ENCODE measurements at regions not wholly inside any gene's neighbourhood (a gene's known extent, or its start where the extent isn't known, plus 50 kb on each side); places are given as distances from the start of the nearest gene placed in this dataset.

- Histone ChIP-seq H3K36me3 (ENCODE audit: control insufficient read depth, low read depth, low read length) (no peaks in the 10 kb centered on the region), H3K27me3 (ENCODE audit: control insufficient read depth, insufficient read depth, low read length) (no peaks in the 10 kb centered on the region), H3K4me1 (ENCODE audit: control insufficient read depth, low read depth, low read length) (no peaks in the 10 kb centered on the region), H3K9ac (ENCODE audit: low read length) (no peak overlapping the region), H3K27ac (ENCODE audit: low read length) (no peak overlapping the region), H3K4me3 (ENCODE audit: low read length) (no peak overlapping the region), H3K9me3 (ENCODE audit: control insufficient read depth, low read depth, low read length) (no peaks in the 10 kb centered on the region)
Observed at GRCh38 chr10:91043173-91043910, 122.5 kb upstream of the ANKRD1 start.

- Histone ChIP-seq H3K9ac (ENCODE audit: low read length) (no peak overlapping the region), H3K4me3 (ENCODE audit: low read length) (no peak overlapping the region), H3K27me3 (ENCODE audit: control insufficient read depth, insufficient read depth, low read length) (no peaks in the 10 kb centered on the region), H3K36me3 (ENCODE audit: control insufficient read depth, low read depth, low read length) (no peaks in the 10 kb centered on the region), H3K4me1 (ENCODE audit: control insufficient read depth, low read depth, low read length) (peaks cover 17% of the 10 kb centered on the region), H3K9me3 (ENCODE audit: control insufficient read depth, low read depth, low read length) (no peaks in the 10 kb centered on the region), H3K27ac (ENCODE audit: low read length) (no peak overlapping the region)
Observed at GRCh38 chr10:91046869-91047268, 126.0 kb upstream of the ANKRD1 start.

GRCh38 chr10:91048380-91048779 is 127.5 kb upstream of the ANKRD1 start:
- Histone ChIP-seq H3K4me1 (ENCODE audit: control insufficient read depth, low read depth, low read length) (peaks cover 17% of the 10 kb centered on the region), H3K4me3 (ENCODE audit: low read length) (no peak overlapping the region), H3K27ac (ENCODE audit: low read length) (no peak overlapping the region), H3K9me3 (ENCODE audit: control insufficient read depth, low read depth, low read length) (no peaks in the 10 kb centered on the region), H3K36me3 (ENCODE audit: control insufficient read depth, low read depth, low read length) (no peaks in the 10 kb centered on the region), H3K9ac (ENCODE audit: low read length) (no peak overlapping the region), H3K27me3 (ENCODE audit: control insufficient read depth, insufficient read depth, low read length) (no peaks in the 10 kb centered on the region)

- H3K27ac ChIP-seq (ENCODE audit: low read length) = no peak overlapping the region
- peaks cover 17% of the 10 kb centered on the region for H3K4me1 ChIP-seq (ENCODE audit: control insufficient read depth, low read depth, low read length)
- no peaks in the 10 kb centered on the region for H3K36me3 ChIP-seq (ENCODE audit: control insufficient read depth, low read depth, low read length)
- no peak overlapping the region for H3K9ac ChIP-seq (ENCODE audit: low read length)
- no peaks in the 10 kb centered on the region for H3K27me3 ChIP-seq (ENCODE audit: control insufficient read depth, insufficient read depth, low read length)
- H3K4me3 ChIP-seq (ENCODE audit: low read length) = no peak overlapping the region
- no peaks in the 10 kb centered on the region for H3K9me3 ChIP-seq (ENCODE audit: control insufficient read depth, low read depth, low read length)
Observed at GRCh38 chr10:91049296-91049987, 128.6 kb upstream of the ANKRD1 start.

- Histone ChIP-seq H3K36me3 (ENCODE audit: control insufficient read depth, low read depth, low read length) (no peaks in the 10 kb centered on the region), H3K27me3 (ENCODE audit: control insufficient read depth, insufficient read depth, low read length) (no peaks in the 10 kb centered on the region), H3K4me1 (ENCODE audit: control insufficient read depth, low read depth, low read length) (peaks cover 17% of the 10 kb centered on the region), H3K27ac (ENCODE audit: low read length) (no peak overlapping the region), H3K9ac (ENCODE audit: low read length) (no peak overlapping the region), H3K9me3 (ENCODE audit: control insufficient read depth, low read depth, low read length) (no peaks in the 10 kb centered on the region), H3K4me3 (ENCODE audit: low read length) (no peak overlapping the region)
Observed at GRCh38 chr10:91049988-91050360, 129.1 kb upstream of the ANKRD1 start.

- Histone ChIP-seq H3K36me3 (ENCODE audit: control insufficient read depth, low read depth, low read length) (no peaks in the 10 kb centered on the region), H3K4me3 (ENCODE audit: low read length) (no peak overlapping the region), H3K27me3 (ENCODE audit: control insufficient read depth, insufficient read depth, low read length) (no peaks in the 10 kb centered on the region), H3K4me1 (ENCODE audit: control insufficient read depth, low read depth, low read length) (peaks cover 17% of the 10 kb centered on the region), H3K9me3 (ENCODE audit: control insufficient read depth, low read depth, low read length) (no peaks in the 10 kb centered on the region), H3K27ac (ENCODE audit: low read length) (no peak overlapping the region), H3K9ac (ENCODE audit: low read length) (no peak overlapping the region)
Observed at GRCh38 chr10:91050371-91051034, 129.6 kb upstream of the ANKRD1 start.

- Histone ChIP-seq H3K36me3 (ENCODE audit: control insufficient read depth, low read depth, low read length) (no peaks in the 10 kb centered on the region), H3K4me1 (ENCODE audit: control insufficient read depth, low read depth, low read length) (peaks cover 17% of the 10 kb centered on the region), H3K27ac (ENCODE audit: low read length) (no peak overlapping the region), H3K4me3 (ENCODE audit: low read length) (no peak overlapping the region), H3K27me3 (ENCODE audit: control insufficient read depth, insufficient read depth, low read length) (no peaks in the 10 kb centered on the region), H3K9me3 (ENCODE audit: control insufficient read depth, low read depth, low read length) (no peaks in the 10 kb centered on the region), H3K9ac (ENCODE audit: low read length) (no peak overlapping the region)
Observed at GRCh38 chr10:91051829-91052228, 130.9 kb upstream of the ANKRD1 start.

- H3K27me3 ChIP-seq (ENCODE audit: control insufficient read depth, insufficient read depth, low read length) = no peaks in the 10 kb centered on the region
- no peak overlapping the region for H3K9ac ChIP-seq (ENCODE audit: low read length)
- H3K27ac ChIP-seq (ENCODE audit: low read length) = no peak overlapping the region
- no peak overlapping the region for H3K4me3 ChIP-seq (ENCODE audit: low read length)
- no peaks in the 10 kb centered on the region for H3K36me3 ChIP-seq (ENCODE audit: control insufficient read depth, low read depth, low read length)
- H3K9me3 ChIP-seq (ENCODE audit: control insufficient read depth, low read depth, low read length) = no peaks in the 10 kb centered on the region
- H3K4me1 ChIP-seq (ENCODE audit: control insufficient read depth, low read depth, low read length) = peaks cover 17% of the 10 kb centered on the region
Observed at GRCh38 chr10:91054325-91054724, 133.4 kb upstream of the ANKRD1 start.

GRCh38 chr10:91061187-91061586 is 140.3 kb upstream of the ANKRD1 start:
- Histone ChIP-seq H3K27ac (ENCODE audit: low read length) (no peak overlapping the region), H3K9me3 (ENCODE audit: control insufficient read depth, low read depth, low read length) (no peaks in the 10 kb centered on the region), H3K4me3 (ENCODE audit: low read length) (no peak overlapping the region), H3K27me3 (ENCODE audit: control insufficient read depth, insufficient read depth, low read length) (no peaks in the 10 kb centered on the region), H3K36me3 (ENCODE audit: control insufficient read depth, low read depth, low read length) (no peaks in the 10 kb centered on the region), H3K9ac (ENCODE audit: low read length) (no peak overlapping the region), H3K4me1 (ENCODE audit: control insufficient read depth, low read depth, low read length) (no peaks in the 10 kb centered on the region)

GRCh38 chr10:91061608-91062007 is 140.7 kb upstream of the ANKRD1 start:
- Histone ChIP-seq H3K27me3 (ENCODE audit: control insufficient read depth, insufficient read depth, low read length) (no peaks in the 10 kb centered on the region), H3K36me3 (ENCODE audit: control insufficient read depth, low read depth, low read length) (no peaks in the 10 kb centered on the region), H3K27ac (ENCODE audit: low read length) (no peak overlapping the region)

GRCh38 chr10:91062091-91062490 is 141.2 kb upstream of the ANKRD1 start:
- H3K36me3 ChIP-seq (ENCODE audit: control insufficient read depth, low read depth, low read length) = no peaks in the 10 kb centered on the region
- no peaks in the 10 kb centered on the region for H3K27me3 ChIP-seq (ENCODE audit: control insufficient read depth, insufficient read depth, low read length)
- H3K9me3 ChIP-seq (ENCODE audit: control insufficient read depth, low read depth, low read length) = no peaks in the 10 kb centered on the region
- H3K4me3 ChIP-seq (ENCODE audit: low read length) = no peak overlapping the region
- H3K9ac ChIP-seq (ENCODE audit: low read length) = no peak overlapping the region
- H3K4me1 ChIP-seq (ENCODE audit: control insufficient read depth, low read depth, low read length) = no peaks in the 10 kb centered on the region
- H3K27ac ChIP-seq (ENCODE audit: low read length) = no peak overlapping the region

More at GRCh38 chr10:91061608-91062007, 140.7 kb upstream of the ANKRD1 start:
- Histone ChIP-seq H3K9ac (ENCODE audit: low read length) (no peak overlapping the region), H3K4me3 (ENCODE audit: low read length) (no peak overlapping the region), H3K9me3 (ENCODE audit: control insufficient read depth, low read depth, low read length) (no peaks in the 10 kb centered on the region), H3K4me1 (ENCODE audit: control insufficient read depth, low read depth, low read length) (no peaks in the 10 kb centered on the region)

Measured in iPS-18a (cell line).